Hematopoietic multipotent progenitor cell treated with erythropoietin and hydrocortisone succinate and interleukin-3 and kit ligand, for 4 days (in vitro differentiated cells): ENCODE measurements at regions not wholly inside any gene's neighbourhood (a gene's known extent, or its start where the extent isn't known, plus 50 kb on each side); places are given as distances from the start of the nearest gene placed in this dataset.
A peak's percentile ranks its signal among the peaks of the same experiment; 100 is the strongest.

ENCODE experiments used
- DNase-seq: peaks from one replicate; pipeline ENCODE4 v3.0.0-alpha.2; 2015

DNA sequence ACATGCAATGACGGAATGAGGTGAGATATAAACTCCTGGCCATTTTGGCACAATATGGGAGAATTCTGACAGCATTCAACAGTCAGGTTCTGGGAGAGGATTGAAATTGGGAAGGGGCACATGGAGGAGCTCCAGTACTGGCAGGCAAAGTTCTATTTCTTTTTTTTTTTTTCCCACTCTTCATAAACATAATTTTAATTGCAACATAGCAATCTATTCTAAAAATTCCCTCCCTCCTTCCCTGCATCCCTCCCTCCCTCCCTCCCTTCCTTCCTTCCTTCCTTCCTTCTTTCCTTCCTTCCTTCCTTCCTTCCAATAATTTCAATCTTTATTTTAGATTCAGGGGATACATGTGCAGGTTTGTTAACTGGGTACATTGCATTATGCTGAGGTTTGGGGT is 93.2 kb downstream of the PTCSC3 start:
- no peak for DNase-seq

DNA sequence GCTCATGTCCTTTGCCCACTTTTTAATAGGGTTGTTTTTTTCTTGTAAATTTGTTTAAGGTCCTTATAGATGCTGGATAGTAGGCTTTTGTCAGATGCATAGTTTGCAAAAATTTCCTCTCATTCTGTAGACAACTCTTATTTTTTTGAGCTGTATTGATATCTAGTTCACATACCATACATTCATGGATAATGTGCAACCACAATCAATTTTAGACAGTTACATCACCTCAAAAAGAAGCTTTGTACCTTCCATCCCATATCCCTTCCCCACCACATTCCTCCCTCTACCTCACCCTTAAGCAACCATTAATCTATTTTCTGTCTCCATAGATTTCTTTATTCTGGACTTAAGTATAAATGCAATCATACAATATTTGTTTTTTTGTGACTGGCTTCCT is 98.4 kb downstream of the PTCSC3 start:
- DNase-seq, result no peak

DNA sequence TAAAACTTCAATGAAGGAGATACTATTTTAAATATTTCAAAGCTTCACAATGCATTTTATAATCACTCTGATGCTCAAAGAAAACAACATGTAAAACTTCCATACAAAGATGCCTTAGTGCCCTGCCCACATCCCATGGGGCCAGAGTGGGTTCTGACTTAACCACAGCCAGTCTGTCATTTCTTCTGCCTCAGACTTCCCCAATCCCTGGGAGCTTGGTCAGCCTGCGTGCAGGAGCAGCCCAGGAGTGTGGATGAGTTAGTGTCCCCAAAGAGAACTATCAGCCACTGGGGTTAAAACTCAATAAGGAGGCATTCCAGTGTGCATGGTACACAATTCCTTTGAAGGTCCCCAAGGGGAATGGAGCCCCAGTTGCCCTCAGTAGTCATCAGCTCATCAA is 100.3 kb downstream of the PTCSC3 start:
- no peak for DNase-seq

DNA sequence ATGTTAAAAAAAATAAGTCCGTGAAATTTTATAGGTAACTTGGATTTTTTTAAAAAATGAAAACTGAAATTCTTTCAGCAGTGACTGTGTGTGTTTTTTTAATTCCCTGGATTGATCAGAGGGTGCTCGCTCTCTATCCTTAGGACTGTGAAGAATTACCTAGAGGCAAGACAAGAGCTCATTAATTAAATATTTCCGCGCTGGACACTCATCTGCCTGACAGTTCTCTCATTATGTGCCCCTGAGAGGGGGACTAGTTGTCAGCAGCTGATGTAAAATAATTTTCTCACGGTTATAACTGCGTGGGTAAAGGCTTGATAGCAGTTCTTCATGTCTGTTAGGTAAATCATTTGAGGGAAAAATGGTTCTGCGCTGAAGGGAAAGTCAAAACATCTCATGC is 101.3 kb downstream of the PTCSC3 start:
- DNase-seq, result no peak

DNA sequence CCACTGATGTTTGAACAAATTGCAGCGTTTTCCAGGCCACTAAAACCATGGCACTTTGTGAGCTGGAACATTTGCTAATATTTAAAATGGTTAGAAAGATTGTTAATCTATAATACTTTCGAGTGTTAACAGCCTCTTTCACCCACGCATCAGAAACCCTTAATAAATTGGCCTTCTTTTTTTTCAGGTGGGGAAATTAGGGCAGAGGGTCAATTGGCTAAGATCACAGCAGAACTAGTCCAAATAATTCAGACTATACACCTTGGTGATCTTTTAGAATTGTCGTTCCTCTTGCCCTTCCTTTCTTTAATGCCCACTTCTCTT is 105.8 kb downstream of the PTCSC3 start:
- no peak for DNase-seq

DNA sequence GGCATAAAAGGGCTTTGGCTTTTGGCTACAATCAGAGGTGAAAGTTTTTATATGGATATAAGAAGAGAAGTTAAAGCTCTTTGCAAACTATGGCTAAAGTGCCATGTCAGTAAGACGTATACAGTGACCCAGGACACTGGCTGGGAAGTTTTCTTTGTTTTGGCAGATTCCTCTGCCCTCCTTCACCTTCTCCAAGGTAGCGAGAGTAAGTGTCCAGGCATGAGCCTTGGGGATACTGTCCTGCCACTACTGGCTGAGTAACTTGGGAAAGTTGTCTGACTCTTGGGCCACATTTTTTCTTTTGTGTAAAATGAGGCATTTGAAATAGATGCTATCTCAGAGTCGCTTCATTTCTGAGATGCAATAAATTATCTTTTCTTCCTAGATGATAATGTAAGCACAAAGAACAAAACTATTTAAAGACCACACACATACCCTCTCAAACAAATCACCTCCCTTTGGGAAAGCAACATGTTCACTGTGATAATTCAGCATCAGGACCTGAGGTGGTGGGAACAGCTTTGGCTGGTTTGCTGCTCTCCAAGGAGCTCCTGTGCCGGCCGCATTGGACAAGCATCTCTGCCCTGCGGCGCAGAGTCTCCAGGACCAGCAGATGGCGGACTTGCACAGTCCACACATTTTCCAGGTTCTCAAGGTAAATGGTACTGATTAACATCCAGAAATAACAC is 106.3 kb downstream of the PTCSC3 start:
- DNase-seq, result peak; percentile 69

DNA sequence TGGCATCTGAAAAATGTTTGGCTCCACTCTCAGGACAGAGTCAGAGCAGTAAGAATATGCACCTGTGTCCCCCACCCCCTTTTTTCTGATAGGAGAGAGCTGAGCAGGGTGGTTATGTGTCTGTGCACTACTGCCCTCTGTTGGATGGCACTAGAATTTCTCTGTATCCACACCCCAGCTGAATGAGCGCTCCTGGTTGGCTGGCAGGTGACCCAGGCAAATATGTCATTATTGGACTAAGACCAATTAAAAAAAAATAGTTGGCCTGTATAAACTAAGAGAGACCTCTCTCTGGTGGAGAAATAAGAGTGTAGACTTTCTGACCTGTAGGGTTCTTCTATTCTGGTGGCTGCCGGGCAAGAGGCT is 107.0 kb downstream of the PTCSC3 start:
- DNase-seq, result peak; percentile 66

DNA sequence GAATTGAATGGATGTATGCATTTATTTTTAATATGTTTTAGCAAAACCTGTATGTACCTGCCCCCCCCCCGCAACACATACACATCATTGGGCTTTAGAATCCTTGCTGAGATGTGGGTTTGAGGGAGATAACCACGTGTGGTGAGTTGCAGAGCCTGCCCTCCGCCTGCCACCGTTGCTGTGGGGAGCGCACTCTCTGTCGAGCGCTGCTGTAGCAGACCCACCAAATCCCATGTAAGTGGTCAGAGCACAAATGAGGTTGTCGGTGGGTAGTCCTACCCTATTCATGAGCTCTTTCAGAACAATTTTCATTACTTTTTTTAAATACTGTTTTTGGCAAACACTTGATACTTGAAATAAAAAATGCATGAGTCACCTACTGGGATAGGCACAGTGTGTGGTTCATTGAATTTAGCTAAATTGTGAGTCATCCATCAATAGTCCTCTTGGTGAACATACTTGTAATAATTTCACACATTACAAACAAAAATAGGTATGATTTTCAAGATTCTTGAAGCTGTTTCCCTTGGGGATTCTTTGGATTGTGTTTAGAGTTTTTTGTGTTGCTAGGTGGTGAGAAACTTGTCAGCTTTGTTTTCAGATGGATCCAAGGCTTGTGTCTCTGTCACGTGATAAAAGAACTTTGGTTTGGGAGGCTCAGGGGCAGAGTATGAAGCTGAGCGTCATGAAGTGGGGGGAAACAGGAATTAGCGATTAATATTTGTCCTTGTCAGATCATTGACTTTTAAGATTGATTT is 107.6 kb downstream of the PTCSC3 start:
- DNase-seq, result no peak

DNA sequence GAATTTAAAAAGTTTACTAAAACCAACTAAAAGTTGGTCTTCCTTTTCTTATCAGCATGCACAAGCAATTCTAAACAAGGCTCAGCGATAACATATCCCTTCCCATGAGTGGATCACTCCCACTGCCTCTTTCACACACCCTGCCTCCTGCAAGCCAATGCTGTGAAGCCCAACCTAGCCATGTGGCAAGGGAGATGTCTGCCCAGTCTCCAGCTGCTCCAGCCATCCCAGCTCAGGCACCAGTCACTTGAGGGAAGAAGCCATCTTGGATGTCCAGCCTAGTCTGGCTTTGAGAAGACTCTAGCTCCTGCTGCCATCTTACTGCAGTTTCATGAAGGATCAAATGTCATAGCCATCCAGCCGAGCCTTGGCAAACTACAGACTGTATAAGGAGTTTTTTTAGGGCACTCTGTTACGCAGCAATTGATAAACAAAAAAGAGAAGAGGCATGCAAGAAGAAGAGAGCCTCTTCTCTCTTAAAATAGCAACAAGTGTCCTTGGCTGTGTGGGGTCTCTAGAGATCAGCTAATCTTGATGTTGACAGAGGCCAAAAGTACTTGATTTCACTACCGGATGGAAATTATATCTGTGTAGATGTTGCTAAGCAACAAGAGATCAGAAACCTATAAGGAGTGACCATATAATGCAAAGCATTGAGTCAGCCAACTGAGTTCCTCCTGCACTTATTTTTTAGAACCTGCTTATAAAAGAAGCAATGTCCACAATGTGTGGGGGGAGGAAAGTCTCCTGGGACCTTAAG is 108.9 kb downstream of the PTCSC3 start:
- no peak for DNase-seq

DNA sequence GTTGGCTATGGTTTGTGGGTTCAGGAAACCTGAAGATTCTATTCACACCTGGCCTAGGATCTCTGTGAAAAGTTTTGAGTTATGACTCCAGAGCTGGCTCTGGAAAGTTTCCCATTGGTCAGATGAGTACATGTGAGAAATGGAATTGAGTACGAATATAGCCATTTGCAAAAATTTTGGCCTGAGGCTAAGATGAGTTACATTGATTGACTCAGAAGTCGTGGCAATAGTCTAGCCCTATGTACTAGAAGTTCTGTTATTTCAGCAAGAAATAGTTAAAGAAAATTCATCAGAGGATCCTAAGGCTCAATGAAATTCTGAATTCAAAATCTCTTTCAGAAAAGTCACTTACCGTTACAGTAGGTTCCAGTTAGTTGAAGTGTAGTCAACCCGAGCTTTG is 109.9 kb downstream of the PTCSC3 start:
- DNase-seq, result no peak

DNA sequence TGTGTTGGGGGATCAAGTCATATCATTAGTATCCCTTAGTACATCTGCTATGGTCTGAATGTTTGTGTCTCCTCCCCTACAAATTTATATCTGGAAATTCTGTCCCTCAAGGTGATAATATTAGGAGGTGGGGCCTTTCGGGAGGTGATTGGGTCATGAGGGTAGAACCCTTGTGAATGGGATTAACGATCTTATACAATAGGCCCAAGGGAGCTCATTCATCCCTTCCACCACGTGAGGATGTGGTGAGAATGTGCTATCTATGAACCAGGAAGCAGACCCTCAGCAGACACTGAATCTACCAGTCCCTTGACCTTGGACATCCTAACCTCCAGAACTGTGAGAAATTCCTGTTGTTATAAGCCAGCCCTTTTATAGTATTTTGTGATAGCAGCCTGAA is 110.7 kb downstream of the PTCSC3 start:
- DNase-seq, result no peak

DNA sequence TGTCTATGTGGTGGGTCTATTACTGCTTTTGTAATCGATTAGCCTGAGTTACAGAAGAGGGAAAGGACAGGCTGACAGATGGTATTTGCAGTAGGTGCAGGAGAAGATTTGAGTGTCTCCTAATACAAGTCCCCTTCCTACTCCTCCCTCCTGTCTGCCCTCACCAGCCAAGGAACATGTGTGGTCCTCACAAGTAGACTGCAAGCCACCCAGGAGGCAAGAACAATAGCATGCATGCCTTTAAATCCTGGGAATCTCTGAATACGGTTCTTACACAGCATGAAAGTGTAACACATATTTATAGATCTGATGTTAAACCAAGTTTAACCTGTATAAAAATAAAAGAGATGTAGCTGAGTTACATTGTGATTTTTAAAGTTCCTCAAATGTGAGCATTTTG is 117.0 kb downstream of the PTCSC3 start:
- DNase-seq, result no peak

DNA sequence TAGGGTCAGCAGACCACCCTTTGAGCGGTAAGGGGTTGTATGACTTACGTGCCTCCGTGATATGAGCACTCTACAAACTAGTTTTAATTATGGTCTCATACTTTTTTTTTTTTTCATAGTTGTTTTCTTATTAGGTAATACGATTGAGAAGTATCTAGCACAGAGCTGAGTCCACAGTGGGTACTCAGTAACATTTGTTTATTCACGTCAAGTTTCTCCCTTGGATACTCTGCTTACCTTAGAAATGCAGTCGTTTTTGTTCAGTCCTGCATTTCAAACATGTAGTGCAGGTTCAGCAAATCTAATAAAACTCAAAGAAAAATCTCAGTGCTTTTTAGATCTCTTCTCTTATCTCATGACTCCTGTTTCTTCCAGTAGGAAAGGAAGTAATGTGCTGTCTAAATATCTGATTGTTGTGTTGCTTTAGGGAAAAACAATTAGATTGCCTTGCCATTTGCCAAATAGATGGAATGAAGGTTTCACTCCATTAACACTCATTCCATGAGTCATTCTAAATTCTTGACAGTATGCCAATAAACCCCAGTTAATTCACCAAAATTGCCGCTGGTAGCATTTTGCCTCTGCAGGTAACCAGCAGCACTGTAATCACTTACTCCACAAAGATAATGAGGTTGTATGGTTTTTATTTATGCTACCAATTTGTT is 118.9 kb downstream of the PTCSC3 start:
- no peak for DNase-seq

DNA sequence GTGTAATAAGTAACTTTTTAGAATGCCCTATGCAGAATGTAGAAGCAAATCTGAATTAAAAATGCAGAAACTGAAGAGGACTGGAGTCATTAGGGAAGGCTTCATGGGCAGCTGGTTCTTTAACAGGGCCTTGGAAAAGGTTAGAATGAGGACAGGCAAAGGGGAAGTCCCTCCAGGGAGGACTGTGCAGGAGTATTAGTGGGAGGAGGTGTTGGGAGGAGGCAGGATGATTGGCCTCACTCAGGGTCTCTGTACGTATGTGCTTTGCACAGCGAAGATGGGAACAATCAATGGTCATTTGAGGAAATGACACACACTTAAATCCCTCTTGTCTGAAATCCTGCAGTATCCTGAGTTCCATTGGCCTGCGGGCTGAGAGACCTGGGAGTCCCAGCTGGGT is 119.7 kb downstream of the PTCSC3 start:
- DNase-seq, result no peak

DNA sequence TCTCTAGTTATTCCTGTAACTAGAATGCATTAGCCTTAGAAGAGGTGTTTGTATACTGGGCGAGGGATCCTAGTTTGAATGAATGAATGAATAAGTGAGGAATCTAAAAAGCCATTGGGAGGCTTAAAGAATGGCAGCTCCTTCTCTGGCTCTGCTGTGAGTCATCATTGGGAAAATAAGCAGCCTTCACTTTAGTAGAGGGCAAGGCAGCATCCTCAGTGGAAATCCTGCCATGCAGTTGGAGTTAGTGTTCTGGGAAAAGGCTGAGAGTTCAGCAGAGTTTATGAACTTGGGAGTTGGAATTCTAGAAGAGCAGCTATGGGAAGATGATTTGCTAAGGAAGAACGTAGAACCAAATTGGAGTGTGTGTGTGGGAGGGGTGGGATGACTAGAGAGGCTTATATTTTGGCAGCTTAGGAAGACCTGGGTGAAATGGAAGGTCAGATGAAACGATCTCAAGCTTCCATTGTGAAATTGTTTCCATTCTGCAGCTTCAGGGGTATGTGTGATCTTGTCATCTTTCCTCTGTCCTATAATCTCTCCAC is 120.8 kb downstream of the PTCSC3 start:
- DNase-seq, result no peak

DNA sequence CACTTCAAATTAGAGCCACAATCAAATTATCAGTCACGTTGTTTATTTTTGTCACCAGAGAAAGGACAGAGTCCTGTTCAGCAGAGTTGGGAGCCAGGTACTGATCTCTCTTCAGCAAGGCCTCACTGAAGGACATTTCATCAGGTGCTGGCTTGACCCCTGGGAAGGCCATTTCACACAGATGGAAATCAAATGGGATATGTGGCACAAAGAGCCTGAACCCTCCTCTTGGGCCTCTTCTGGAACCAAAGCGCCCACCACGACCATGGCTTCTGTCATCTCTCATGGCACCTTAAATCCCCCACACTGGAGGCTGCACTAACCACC is 121.5 kb downstream of the PTCSC3 start:
- DNase-seq, result no peak

DNA sequence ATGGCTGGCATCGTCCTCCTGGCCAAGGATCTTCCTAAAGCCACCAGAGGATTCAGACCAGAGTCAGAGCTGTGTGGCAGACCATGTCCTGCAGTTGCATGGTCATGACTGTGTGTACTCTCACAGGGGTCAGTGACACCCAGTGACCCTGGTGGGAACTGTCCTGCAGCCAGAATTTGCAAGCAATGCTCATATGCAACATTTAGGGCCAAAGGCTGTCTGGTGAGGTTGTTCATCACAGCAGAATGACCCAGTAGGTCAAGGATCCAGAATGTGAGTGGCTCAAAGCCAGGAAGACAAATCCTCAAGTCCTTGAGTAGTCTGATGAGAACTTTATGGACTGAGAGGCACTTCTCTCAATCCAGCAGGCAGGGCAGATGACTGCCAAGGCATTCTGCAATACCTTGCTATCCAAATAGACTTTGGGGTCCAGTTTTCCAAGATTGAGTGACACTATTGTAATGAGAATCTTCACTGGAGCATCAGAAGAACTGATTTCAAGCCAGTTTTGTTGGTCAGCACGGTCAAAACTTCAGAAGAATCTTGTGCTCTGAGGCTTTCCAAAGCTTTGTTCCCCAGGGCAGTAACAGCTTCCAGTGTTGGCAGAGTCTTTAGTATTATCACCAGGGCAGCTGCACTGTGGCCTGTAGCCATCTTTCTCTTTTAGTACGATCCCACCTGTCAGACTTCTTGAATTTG is 122.0 kb downstream of the PTCSC3 start:
- DNase-seq, result no peak

DNA sequence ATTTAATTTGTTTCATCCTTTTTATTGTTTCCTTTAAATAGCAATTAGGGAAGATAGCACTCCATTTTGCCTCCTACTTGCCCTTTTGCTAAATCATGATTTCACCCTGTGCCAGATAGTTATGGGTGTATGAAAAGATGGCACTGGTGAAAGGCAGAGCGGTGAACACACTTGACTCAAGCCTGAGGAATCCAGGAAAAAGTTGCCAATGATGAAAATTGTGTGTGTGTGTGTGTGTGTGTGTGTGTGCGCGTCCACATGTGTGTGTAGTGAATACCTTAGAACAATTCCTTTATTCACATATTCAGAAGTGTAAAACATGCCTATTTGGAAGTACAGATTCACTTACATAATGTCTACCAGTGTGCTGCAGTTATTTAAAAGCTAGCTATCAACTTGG is 123.8 kb downstream of the PTCSC3 start:
- no peak for DNase-seq

DNA sequence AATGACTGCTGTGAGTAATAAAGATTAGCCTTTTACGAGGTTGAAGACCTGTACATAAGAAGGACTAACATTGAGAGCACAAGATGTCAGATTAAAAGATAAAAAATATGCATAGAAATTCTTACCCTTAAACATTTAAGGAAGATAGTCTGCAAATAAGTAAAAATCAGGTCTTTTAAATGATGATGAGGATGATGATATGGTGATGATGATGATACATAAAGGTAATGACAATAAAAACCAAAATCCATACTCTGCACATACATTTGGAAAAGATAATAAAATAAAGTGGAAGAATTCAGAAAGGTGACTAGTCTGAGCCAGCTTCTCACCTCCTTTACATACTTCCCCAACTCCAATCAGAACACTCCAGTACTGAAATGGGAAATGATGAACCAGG is 124.5 kb downstream of the PTCSC3 start:
- no peak for DNase-seq

DNA sequence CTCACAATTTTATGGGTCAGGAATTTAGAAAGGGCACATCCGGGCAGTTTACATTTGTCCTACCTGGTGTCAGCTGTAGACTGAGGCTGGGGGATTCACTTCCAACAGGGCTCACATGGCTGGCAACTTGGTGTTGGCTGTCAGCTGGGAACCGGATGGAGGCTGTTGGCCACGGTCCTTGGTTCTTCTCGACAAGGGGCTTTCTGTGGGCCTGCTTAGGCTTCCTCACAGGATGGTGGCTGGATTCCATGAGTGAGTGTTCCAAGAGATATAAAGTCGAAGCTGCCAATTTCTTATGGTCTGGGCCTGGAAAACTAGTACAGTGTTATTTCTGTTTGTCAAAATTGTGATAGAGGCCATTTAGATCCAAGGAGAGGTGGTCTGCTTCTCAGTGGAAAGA is 127.9 kb downstream of the PTCSC3 start:
- DNase-seq, result no peak

DNA sequence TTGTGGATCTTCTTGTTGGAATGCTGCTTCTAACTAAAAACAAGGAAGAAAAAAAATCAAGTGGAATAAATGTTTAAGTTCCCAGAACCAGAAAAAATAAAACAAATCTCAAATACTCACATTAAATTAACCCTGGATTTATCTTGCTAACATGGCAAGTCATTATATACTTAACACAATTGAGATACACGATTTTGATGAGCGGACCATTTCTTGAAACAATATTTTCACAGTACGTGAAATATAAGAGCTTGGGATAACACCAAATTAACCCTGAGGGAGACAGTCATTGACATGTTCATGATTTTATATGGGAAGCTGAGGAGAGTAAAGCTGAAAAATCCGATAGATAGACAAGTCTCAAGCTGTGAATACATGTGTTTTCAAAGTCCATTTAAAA is 128.6 kb downstream of the PTCSC3 start:
- no peak for DNase-seq

DNA sequence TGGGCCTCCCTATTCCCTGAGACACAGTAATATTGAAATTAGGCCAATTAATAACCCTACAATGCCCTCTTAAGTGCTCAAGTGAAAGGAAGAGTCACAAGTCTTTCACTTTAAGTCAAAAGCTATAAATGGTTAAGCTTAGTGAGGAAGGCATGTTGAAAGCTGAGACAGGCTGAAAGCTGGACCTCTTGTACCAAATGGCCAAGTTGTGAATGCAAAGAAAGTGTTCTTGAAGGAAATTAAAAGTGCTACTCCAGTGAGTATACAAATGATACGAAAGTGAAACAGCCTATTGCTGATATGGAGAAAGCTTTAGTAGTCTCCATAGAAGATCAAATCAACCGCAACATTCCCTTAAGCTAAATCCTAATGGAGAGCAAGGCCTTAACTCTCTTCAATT is 140.8 kb downstream of the PTCSC3 start:
- DNase-seq, result no peak

DNA sequence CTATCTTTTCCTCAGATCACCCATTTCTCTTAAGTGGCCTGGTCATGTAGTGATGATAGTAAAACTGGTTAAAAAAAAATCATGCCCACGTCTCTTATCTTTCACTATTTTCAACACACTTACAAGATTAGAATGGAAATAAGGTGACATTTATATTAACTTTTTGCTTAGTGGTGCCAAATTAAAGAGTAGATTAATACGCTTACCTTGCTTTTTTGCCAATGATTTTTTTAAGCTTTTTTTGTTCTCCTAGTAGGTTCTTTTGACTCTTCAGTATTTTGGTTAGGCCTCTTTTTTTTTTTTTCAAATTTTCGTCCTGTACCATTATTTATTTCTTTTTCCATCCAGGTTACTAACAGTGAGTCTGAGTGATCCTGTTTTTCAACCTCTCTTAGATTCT is 147.9 kb downstream of the PTCSC3 start:
- DNase-seq, result no peak
